Type B pancreatic cell (in vitro differentiated cells): ENCODE measurements at regions not wholly inside any gene's neighbourhood (a gene's known extent, or its start where the extent isn't known, plus 50 kb on each side); places are given as distances from the start of the nearest gene placed in this dataset.
"Not testable (repeated sequence)": the region's sequence is repeated elsewhere in the genome, so short reads cannot be mapped to it uniquely, and the experiment has no call there.

ENCODE experiments used
- DNase-seq: peaks from one replicate; pipeline ENCODE4 v3.0.0; 2021; ENCODE audit warnings: mixed read lengths; ENCODE audit not compliant: unreplicated experiment; ENCODE audit errors: extremely low spot score
- H3K27ac Mint-ChIP-seq: 2 replicates; pipeline ENCODE4 v1.8.0; 2021; ENCODE audit warnings: mild to moderate bottlenecking, mixed read lengths
- H3K27me3 Mint-ChIP-seq: 2 replicates; pipeline ENCODE4 v1.8.0; 2021; ENCODE audit warnings: mixed read lengths
- H3K36me3 Mint-ChIP-seq: 2 replicates; pipeline ENCODE4 v1.8.0; 2021; ENCODE audit warnings: mixed read lengths
- H3K4me1 Mint-ChIP-seq: one replicate; pipeline ENCODE4 v1.8.0; 2021; ENCODE audit warnings: mixed read lengths; ENCODE audit not compliant: unreplicated experiment
- H3K4me3 Mint-ChIP-seq: 2 replicates; pipeline ENCODE4 v1.8.0; 2021; ENCODE audit warnings: mild to moderate bottlenecking, mixed read lengths
- H3K9me3 Mint-ChIP-seq: 2 replicates; pipeline ENCODE4 v1.8.0; 2021; ENCODE audit warnings: mixed read lengths
- CTCF ChIP-seq: fragments of 200-600 bp; sonication (generic); conservative IDR thresholded peaks from 2 replicates; pipeline ENCODE4 v1.5.0; 2021; ENCODE audit warnings: antibody characterized with exemption, mild to moderate bottlenecking

DNA sequence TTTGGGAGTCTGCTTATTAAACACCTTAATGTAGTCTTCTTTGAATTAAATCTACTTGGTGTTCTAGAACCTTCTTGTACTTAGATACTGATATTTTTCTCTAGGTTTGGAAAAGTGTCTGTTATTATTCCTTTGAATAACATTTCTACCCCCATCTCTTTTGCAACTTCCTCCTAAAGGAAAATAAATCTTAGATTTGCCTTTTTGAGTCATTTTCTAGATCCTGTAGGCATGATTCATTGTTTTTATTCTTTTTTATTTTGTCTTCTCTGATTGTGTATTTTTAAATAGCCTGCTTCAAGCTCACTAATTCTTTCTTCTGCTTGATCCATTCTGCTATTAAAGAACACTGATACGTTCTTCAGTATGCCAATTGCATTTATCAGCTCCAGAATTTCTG lies 155.9 kb upstream of the NEGR1 start:
- TF ChIP-seq CTCF = no peak
- Mint-ChIP-seq H3K4me1 (no peaks in the 10 kb centered on the region), H3K36me3 (no peaks in the 10 kb centered on the region), H3K27me3 (no peaks in the 10 kb centered on the region), H3K9me3 (no peaks in the 10 kb centered on the region), H3K27ac (no peak overlapping the region), H3K4me3 (no peak overlapping the region)
- no peak for DNase-seq

DNA sequence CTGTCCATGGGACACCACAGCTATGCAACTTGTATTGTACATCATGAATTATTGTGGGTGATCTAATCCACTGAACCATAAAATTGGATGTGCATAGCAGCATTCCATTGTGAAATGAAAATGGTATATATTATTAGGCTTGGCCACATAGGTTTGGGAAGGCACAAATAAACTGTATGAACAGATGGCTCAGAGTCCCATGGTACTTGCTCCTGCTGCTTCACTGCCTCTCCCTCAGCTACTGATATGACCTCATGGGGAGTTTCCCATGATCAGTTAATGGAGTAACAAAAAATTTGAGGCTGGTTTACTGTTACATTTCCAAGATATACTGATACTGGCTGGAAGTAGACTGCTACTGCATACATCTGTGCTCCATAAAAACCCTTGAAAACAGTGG lies 152.7 kb upstream of the NEGR1 start:
- Mint-ChIP-seq H3K4me3 (no peak overlapping the region), H3K27me3 (no peaks in the 10 kb centered on the region), H3K36me3 (no peaks in the 10 kb centered on the region), H3K27ac (no peak overlapping the region), H3K4me1 (no peaks in the 10 kb centered on the region), H3K9me3 (no peaks in the 10 kb centered on the region)
- DNase-seq = no peak
- TF ChIP-seq CTCF = no peak

DNA sequence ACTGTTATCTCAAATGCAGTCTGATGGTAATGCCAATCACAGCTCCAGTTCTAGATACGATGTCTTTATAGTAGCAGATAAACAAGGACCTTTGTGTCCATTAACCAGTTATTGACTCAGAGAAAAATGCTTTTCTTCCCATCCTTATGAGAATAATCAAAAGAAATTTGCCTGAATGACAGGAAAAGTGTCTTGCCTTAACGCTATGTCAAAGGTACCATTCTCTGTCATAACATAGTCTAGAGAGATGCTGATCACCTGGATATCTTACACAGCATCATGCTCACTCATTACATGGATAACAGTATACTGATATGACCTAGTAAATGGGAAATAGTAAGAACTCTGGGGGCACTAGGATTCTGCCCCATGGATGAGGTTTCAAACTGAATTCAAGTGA lies 151.7 kb upstream of the NEGR1 start:
- H3K36me3 Mint-ChIP-seq = no peaks in the 10 kb centered on the region
- no peak for DNase-seq
- no peaks in the 10 kb centered on the region for H3K9me3 Mint-ChIP-seq
- H3K4me1 Mint-ChIP-seq = no peaks in the 10 kb centered on the region
- no peak overlapping the region for H3K4me3 Mint-ChIP-seq
- no peaks in the 10 kb centered on the region for H3K27me3 Mint-ChIP-seq
- TF ChIP-seq CTCF = no peak
- no peak overlapping the region for H3K27ac Mint-ChIP-seq

DNA sequence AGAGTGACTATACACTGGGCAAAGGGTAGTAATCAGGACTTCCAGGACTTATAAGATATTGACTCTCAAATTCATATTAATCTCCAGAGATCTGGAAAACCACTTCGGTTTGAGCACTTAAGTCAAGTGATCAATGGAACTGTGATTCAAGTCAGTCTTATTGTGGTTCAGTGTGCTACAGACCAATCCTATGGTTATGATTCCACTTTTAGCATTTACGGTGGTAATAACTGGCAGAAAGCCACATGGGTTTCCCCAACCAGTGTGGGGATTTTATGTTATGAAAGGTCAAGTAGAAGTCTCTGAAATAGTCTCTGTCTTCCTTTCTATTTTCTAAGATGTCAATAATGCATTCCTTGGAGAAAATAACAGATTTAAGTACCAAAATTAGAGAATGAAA lies 151.3 kb upstream of the NEGR1 start:
- H3K27me3 Mint-ChIP-seq = no peaks in the 10 kb centered on the region
- H3K9me3 Mint-ChIP-seq = no peaks in the 10 kb centered on the region
- H3K4me3 Mint-ChIP-seq = no peak overlapping the region
- no peak for TF ChIP-seq CTCF
- H3K36me3 Mint-ChIP-seq = no peaks in the 10 kb centered on the region
- H3K4me1 Mint-ChIP-seq = no peaks in the 10 kb centered on the region
- no peak overlapping the region for H3K27ac Mint-ChIP-seq
- DNase-seq = no peak

- Mint-ChIP-seq H3K27ac (no peak overlapping the region), H3K4me3 (no peak overlapping the region), H3K9me3 (no peaks in the 10 kb centered on the region), H3K27me3 (no peaks in the 10 kb centered on the region), H3K4me1 (no peaks in the 10 kb centered on the region), H3K36me3 (no peaks in the 10 kb centered on the region)
- DNase-seq = no peak
- no peak for TF ChIP-seq CTCF
These were observed 150.4 kb upstream of the NEGR1 start for GRCh38 chr1:72432645-72433267.

- Mint-ChIP-seq H3K4me1 (no peaks in the 10 kb centered on the region), H3K27ac (no peak overlapping the region), H3K4me3 (no peak overlapping the region), H3K9me3 (no peaks in the 10 kb centered on the region), H3K27me3 (no peaks in the 10 kb centered on the region), H3K36me3 (no peaks in the 10 kb centered on the region)
- TF ChIP-seq CTCF = no peak
- DNase-seq = no peak
These were observed 149.5 kb upstream of the NEGR1 start for GRCh38 chr1:72431810-72432209.

DNA sequence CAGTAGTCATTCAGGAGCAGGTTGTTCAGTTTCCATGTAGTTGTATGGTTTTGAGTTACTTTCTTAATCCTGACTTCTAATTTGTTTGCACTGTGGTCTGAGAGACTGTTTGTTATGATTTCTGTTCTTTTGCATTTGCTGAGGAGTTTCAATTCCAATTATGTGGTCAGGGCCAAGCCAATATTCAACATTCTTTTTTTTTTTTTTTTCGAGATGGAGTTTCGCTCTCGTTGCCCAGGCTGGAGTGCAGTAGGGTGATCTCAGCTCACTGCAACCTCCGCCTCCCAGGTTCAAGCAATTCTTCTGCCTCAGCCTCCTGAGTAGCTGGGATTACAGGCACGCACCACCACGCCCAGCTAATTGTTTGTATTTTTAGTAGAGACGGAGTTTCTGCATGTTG lies 145.9 kb upstream of the NEGR1 start:
- H3K4me1 Mint-ChIP-seq, H3K9me3 Mint-ChIP-seq, H3K4me3 Mint-ChIP-seq, H3K36me3 Mint-ChIP-seq, H3K27ac Mint-ChIP-seq, DNase-seq, H3K27me3 Mint-ChIP-seq: not testable (repeated sequence)
